IMR-90 (cell line): ENCODE measurements at regions not wholly inside any gene's neighbourhood (a gene's known extent, or its start where the extent isn't known, plus 50 kb on each side); places are given as distances from the start of the nearest gene placed in this dataset.

ENCODE experiments used
- POLR2A ChIP-seq: IDR thresholded peaks from 2 replicates; pipeline ENCODE4 v1.6.1; 2012; ENCODE audit warnings: mild to moderate bottlenecking, low read depth, low read length
- RAD21 ChIP-seq: IDR thresholded peaks from 2 replicates; pipeline ENCODE4 v1.6.1; 2012; ENCODE audit warnings: low read length, improper control_type of control experiment
- TF ChIP-seq, protein P1 (sequence below): conservative IDR thresholded peaks from 2 replicates; pipeline ENCODE4 v1.5.1; 2012; ENCODE audit warnings: mild to moderate bottlenecking, low read depth, low read length, improper control_type of control experiment

DNA sequence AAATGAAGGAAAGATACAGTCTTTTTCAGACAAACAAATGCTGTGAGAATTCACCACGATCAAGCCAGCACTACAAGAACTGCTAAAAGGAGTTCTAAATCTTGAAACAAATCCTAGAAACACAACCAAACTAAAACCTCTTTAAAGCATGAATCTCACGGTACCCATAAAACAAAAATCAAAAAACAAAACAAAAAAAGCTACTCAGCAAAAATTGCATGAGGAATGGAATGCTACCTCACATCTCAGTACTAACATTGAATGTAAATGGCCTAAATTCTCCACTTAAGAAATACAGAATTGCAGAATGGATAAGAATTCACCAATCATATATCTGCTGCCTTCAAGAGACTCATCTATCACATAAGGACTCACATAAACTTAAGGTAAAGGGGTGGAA, 300.1 kb downstream of the NAF1 start:
- TF ChIP-seq, protein P1, sequence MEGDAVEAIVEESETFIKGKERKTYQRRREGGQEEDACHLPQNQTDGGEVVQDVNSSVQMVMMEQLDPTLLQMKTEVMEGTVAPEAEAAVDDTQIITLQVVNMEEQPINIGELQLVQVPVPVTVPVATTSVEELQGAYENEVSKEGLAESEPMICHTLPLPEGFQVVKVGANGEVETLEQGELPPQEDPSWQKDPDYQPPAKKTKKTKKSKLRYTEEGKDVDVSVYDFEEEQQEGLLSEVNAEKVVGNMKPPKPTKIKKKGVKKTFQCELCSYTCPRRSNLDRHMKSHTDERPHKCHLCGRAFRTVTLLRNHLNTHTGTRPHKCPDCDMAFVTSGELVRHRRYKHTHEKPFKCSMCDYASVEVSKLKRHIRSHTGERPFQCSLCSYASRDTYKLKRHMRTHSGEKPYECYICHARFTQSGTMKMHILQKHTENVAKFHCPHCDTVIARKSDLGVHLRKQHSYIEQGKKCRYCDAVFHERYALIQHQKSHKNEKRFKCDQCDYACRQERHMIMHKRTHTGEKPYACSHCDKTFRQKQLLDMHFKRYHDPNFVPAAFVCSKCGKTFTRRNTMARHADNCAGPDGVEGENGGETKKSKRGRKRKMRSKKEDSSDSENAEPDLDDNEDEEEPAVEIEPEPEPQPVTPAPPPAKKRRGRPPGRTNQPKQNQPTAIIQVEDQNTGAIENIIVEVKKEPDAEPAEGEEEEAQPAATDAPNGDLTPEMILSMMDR: no peak
- TF ChIP-seq RAD21 (no peak), POLR2A (no peak)
